Transverse colon (tissue), 4 donors: ENCODE measurements at regions not wholly inside any gene's neighbourhood (a gene's known extent, or its start where the extent isn't known, plus 50 kb on each side); places are given as distances from the start of the nearest gene placed in this dataset.

Experiments used
- CTCF ChIP-seq, 5 experiments: fragments of 200-600 bp in 3 of 5; fragments of 450-650 bp in 2 of 5; sonication (generic) in 3 of 5; IDR thresholded peaks; 1 replicate in 2 of 5; 2 replicates in 3 of 5; pipeline ENCODE4 v1.5.1; 2016 to 2017; ENCODE audit warnings: antibody characterized with exemption in 5 of 5, inconsistent platforms in 3 of 5, mild to moderate bottlenecking in 2 of 5, moderate library complexity in 1 of 5
- POLR2AphosphoS5 ChIP-seq, 3 donors: sonication (generic); formaldehyde crosslinking; IDR thresholded peaks; one replicate each; pipeline ENCODE4 v1.6.1; 2016; ENCODE audit warnings: antibody characterized with exemption in 3 of 3

- TF ChIP-seq POLR2AphosphoS5 (IDR thresholded peaks at IDR 0.05) (no peak), CTCF (IDR thresholded peaks at IDR 0.05) (no peak)
These were observed 489.1 kb downstream of the CSNK1G3 start for GRCh38 chr5:124001036-124001615.
